ENCODE measurements at regions not wholly inside any gene's neighbourhood (a gene's known extent, or its start where the extent isn't known, plus 50 kb on each side); places are given as distances from the start of the nearest gene placed in this dataset.

DNA sequence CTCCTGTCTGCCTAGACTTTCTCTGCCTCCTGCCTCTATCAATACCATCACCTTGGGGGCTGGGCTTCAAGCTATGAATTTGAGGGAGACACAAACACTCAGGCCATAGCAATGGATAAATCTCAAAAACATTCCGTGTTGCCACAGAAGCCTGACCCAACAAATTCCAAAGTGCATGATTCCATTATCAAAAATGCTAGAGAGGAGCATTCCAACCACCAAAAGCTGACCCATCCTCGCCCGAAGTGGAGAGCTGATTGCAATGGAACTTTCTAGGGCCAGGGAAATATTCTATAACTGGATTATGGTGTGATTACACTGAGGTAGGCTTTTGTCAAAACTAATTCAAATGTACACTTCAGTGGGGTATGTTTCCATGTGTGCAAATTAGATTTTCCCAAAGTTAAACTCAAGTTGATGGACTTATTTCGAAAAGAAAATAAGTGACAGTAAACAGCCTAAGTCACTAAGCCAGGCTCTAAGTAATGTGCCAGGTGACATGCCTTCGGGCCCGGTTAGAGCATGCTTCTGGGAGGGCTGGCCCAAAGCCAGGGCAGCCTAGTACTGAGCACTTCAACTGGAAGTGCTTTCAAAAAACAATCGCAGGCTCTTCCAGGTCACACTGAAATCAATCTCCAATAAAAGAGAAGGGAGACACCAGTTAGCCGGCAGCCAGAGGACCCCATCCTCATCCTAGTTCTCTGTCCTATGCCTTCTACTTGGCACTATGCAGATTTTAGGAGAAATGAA is 142.3 kb downstream of the TBXT start:
- 51 to 64% methylated on average over 7 to 8 of the region's 8 CpGs for WGBS, 2 donors
- DNase-seq = peak in 1 of 2 donors; percentile 58
- no peaks in the 10 kb centered on the region for H3K4me1 ChIP-seq
- H3K36me3 ChIP-seq = no peaks in the 10 kb centered on the region
- H3K27ac ChIP-seq = no peak overlapping the region
- peak; percentile 42 to 65 for ATAC-seq (ENCODE audit: low FRiP score in 2 of 2)
- TF ChIP-seq, protein P1, sequence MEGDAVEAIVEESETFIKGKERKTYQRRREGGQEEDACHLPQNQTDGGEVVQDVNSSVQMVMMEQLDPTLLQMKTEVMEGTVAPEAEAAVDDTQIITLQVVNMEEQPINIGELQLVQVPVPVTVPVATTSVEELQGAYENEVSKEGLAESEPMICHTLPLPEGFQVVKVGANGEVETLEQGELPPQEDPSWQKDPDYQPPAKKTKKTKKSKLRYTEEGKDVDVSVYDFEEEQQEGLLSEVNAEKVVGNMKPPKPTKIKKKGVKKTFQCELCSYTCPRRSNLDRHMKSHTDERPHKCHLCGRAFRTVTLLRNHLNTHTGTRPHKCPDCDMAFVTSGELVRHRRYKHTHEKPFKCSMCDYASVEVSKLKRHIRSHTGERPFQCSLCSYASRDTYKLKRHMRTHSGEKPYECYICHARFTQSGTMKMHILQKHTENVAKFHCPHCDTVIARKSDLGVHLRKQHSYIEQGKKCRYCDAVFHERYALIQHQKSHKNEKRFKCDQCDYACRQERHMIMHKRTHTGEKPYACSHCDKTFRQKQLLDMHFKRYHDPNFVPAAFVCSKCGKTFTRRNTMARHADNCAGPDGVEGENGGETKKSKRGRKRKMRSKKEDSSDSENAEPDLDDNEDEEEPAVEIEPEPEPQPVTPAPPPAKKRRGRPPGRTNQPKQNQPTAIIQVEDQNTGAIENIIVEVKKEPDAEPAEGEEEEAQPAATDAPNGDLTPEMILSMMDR (IDR thresholded peaks at IDR 0.05) = no peak
- TF ChIP-seq POLR2AphosphoS5 (IDR thresholded peaks at IDR 0.05) (no peak), POLR2A (IDR thresholded peaks at IDR 0.05) (no peak), EP300 (IDR thresholded peaks at IDR 0.05) (no peak)
- H3K4me3 ChIP-seq = no peak overlapping the region
- no peaks in the 10 kb centered on the region for H3K9me3 ChIP-seq
- H3K27me3 ChIP-seq = no peaks in the 10 kb centered on the region

DNA sequence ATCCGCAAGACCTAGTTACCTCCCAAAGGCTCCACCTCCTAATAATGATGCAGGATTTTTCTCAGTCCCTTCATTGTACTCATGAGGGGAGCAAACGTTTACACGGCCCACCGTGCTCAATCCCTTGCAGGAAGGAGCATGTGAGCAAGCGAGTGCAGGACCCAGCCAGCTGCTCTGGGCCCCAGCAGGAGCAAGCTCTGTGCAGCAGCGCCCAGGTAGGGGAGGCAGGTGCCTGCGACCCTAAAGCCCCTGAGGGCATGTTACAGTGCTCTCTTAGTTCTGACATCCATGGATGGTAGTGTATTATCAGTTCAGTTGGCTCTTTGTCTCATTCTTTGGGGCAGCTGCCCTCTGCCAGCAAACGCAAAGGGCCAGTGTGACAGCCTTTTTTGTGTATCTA is 143.4 kb downstream of the TBXT start:
- no peaks in the 10 kb centered on the region for H3K36me3 ChIP-seq

DNA sequence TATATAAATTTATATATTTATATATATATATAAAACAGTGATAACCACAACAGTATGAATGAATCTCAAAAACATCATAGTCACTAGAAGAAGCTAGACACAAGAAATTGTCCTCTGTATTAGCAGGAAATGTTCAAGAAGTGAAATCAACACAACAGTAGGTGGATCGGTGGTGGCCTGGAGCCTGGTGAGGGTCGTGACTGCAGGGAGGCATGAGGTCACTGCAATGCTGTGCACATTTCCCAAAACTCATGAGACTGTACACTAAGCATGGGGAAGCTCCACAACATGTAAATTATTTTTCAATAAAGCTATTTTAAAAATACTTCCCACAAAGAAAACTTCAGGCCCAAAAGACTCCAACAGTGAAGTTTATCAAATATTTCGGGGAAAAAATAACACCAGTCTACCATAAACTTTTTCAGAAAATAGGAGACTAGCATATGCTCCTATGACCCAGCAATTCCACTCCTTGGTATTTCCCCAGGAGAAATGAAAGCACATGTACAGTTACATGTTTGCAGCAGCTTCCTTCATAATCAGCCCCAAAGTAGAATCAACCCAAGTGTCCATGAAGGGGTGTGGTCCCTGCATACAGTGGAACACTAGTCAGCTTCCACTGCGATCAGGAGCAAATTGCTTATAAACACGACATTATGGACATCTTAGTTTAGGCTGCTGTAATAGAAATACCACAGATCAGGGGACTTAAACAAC is 144.2 kb downstream of the TBXT start:
- no peak for ATAC-seq (ENCODE audit: low FRiP score in 2 of 2)
- WGBS, 2 donors = 83 to 86% methylated on average over 5 of the region's 5 CpGs
- no peak overlapping the region for H3K27ac ChIP-seq

More for the DNA sequence above, 143.4 kb downstream of the TBXT start:
- 86 to 94% methylated on average over 8 of the region's 8 CpGs for WGBS, 2 donors
- Histone ChIP-seq H3K27me3 (no peaks in the 10 kb centered on the region), H3K27ac (no peak overlapping the region), H3K9me3 (no peaks in the 10 kb centered on the region), H3K4me1 (no peaks in the 10 kb centered on the region), H3K4me3 (no peak overlapping the region)
- no peak for ATAC-seq (ENCODE audit: low FRiP score in 2 of 2)
- no peak for DNase-seq
- TF ChIP-seq EP300 (IDR thresholded peaks at IDR 0.05) (no peak), POLR2AphosphoS5 (IDR thresholded peaks at IDR 0.05) (no peak), POLR2A (IDR thresholded peaks at IDR 0.05) (no peak)
- TF ChIP-seq, protein P1 (IDR thresholded peaks at IDR 0.05) = no peak

DNA sequence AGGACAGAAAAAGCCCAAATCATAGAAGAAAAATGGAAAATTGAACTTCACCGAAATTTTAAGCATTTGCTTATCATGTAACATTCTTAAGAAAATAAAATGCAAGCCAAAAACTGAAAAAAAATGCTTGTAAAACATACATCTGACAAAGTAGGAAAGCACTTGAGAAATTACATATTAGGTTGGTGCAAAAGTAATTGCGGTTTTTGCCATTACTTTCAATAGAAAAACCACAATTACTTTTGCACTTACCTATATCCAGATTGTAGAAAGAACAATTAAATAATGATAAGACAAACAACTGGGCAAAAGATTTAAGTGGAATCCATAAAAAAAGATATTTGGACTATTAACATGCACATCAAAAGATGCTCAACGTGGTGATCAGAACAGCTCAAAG is 146.2 kb downstream of the TBXT start:
- peaks cover 0 to 9% (median 6%) of the 10 kb centered on the region in 4 donors for H3K9me3 ChIP-seq
- WGBS, 2 donors = 87 to 91% methylated on average over 3 of the region's 3 CpGs
- no peak overlapping the region for H3K27ac ChIP-seq
- H3K27me3 ChIP-seq = no peaks in the 10 kb centered on the region
- no peaks in the 10 kb centered on the region for H3K36me3 ChIP-seq
- ATAC-seq (ENCODE audit: low FRiP score in 2 of 2) (no peak), DNase-seq (no peak)
- H3K4me1 ChIP-seq = no peaks in the 10 kb centered on the region
- no peak for TF ChIP-seq POLR2A (IDR thresholded peaks at IDR 0.05)
- TF ChIP-seq POLR2AphosphoS5 (IDR thresholded peaks at IDR 0.05) = no peak
- TF ChIP-seq, protein P1 (IDR thresholded peaks at IDR 0.05) = no peak
- no peak for TF ChIP-seq EP300 (IDR thresholded peaks at IDR 0.05)
- H3K4me3 ChIP-seq = no peak overlapping the region

More for the DNA sequence above, 144.2 kb downstream of the TBXT start:
- Histone ChIP-seq H3K27me3 (no peaks in the 10 kb centered on the region), H3K36me3 (no peaks in the 10 kb centered on the region), H3K4me3 (no peak overlapping the region), H3K4me1 (no peaks in the 10 kb centered on the region), H3K9me3 (peaks cover 0 to under 1% (median 0%) of the 10 kb centered on the region in 4 donors)
- no peak for DNase-seq
- TF ChIP-seq POLR2A (IDR thresholded peaks at IDR 0.05) = no peak
- no peak for TF ChIP-seq POLR2AphosphoS5 (IDR thresholded peaks at IDR 0.05)

DNA sequence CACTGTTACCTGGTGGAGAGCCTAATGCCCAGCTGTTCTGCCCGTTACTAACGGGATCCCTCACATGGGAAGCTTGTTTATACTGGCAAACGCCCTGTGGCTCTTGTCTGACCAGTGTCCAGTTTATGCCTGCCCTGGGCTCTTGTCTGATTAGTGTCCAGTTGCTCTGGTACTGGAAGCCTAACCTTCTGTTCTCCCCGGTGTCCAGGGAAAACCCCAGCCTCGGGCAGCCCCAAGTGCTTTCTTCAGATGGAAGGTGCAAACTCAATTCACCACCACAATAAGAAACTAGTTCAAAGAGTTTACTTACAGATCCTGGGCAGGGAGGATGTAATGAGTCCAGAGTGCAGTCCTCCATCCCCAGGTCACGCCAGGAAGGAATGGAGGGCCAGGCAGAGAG is 148.4 kb downstream of the TBXT start:
- H3K36me3 ChIP-seq = no peaks in the 10 kb centered on the region
- H3K4me1 ChIP-seq = no peaks in the 10 kb centered on the region
- no peak overlapping the region for H3K4me3 ChIP-seq
- no peak for DNase-seq
- no peak for ATAC-seq (ENCODE audit: low FRiP score in 2 of 2)
- TF ChIP-seq, protein P1 (IDR thresholded peaks at IDR 0.05) = no peak
- TF ChIP-seq POLR2AphosphoS5 (IDR thresholded peaks at IDR 0.05) = no peak
- peaks cover 0 to 9% (median 6%) of the 10 kb centered on the region in 4 donors for H3K9me3 ChIP-seq
- no peaks in the 10 kb centered on the region for H3K27me3 ChIP-seq
- no peak overlapping the region for H3K27ac ChIP-seq
- 73 to 76% methylated on average over 6 of the region's 6 CpGs for WGBS, 2 donors
